Upper lobe of left lung (tissue), 6 donors: ENCODE measurements at regions not wholly inside any gene's neighbourhood (a gene's known extent, or its start where the extent isn't known, plus 50 kb on each side); places are given as distances from the start of the nearest gene placed in this dataset.

Source experiments
- ATAC-seq, 2 donors: fragments of 200-7000 bp; cut with Tn5 transposase; one replicate each; pipeline ENCODE4 v1.9.1; 2022; ENCODE audit warnings: mild to moderate bottlenecking in 2 of 2, moderate library complexity in 2 of 2; ENCODE audit not compliant: low FRiP score in 2 of 2
- DNase-seq, 2 donors: peaks; one replicate each; pipeline ENCODE4 v3.0.0-alpha.2; 2019 to 2020
- H3K27ac ChIP-seq, 4 donors: fragments of 200-600 bp; sonication (generic); one replicate each; pipeline ENCODE4 v1.5.1; 2016 to 2019
- H3K27me3 ChIP-seq, 4 donors: fragments of 200-600 bp; sonication (generic); one replicate each; pipeline ENCODE4 v1.5.1; 2017 to 2019
- H3K36me3 ChIP-seq, 4 donors: fragments of 200-600 bp; sonication (generic); one replicate each; pipeline ENCODE4 v1.5.1; 2016 to 2019
- H3K4me1 ChIP-seq, 4 donors: fragments of 200-600 bp; sonication (generic); one replicate each; pipeline ENCODE4 v1.5.1; 2018 to 2019
- H3K4me3 ChIP-seq, 4 donors: fragments of 200-600 bp; sonication (generic); one replicate each; pipeline ENCODE4 v1.5.1; 2017 to 2019; ENCODE audit warnings: mild to moderate bottlenecking in 2 of 4, moderate library complexity in 1 of 4
- H3K9me3 ChIP-seq, 4 donors: fragments of 200-600 bp; sonication (generic); one replicate each; pipeline ENCODE4 v1.5.1; 2018 to 2019
- CTCF ChIP-seq, 6 experiments: fragments of 450-650 bp in 4 of 6; fragments of 200-600 bp in 2 of 6; sonication (generic) in 2 of 6; IDR thresholded peaks; one replicate each; pipeline ENCODE4 v1.5.1; 2016 to 2019; ENCODE audit warnings: antibody characterized with exemption in 6 of 6
- EP300 ChIP-seq, 4 donors: sonication (generic); formaldehyde crosslinking; IDR thresholded peaks; one replicate each; pipeline ENCODE4 v1.5.1; 2017; ENCODE audit warnings: antibody characterized with exemption in 4 of 4, control low read depth in 2 of 4
- POLR2A ChIP-seq, 4 donors: fragments of 450-650 bp; IDR thresholded peaks; one replicate each; pipeline ENCODE4 v1.5.1; 2016 to 2017; ENCODE audit warnings: antibody characterized with exemption in 4 of 4, mild to moderate bottlenecking in 2 of 4
- POLR2AphosphoS5 ChIP-seq, 2 donors: sonication (generic); formaldehyde crosslinking; IDR thresholded peaks; one replicate each; pipeline ENCODE4 v1.5.1; 2017; ENCODE audit warnings: antibody characterized with exemption in 2 of 2
- WGBS, 2 donors: methylation state at CpG; one replicate each; pipeline ENCODE4 v1.1.5; 2017 to 2018; 5-methylcytosine and 5-hydroxymethylcytosine counted together
- donor health status: DM: no; HTN: no; CAD: no; lungs with moderate emphysema.
- donor health status: DM: no; HTN: yes; CAD: no; lungs with severe emphysema.

- 70 to 82% methylated on average over 3 of the region's 3 CpGs for WGBS, 2 donors
- TF ChIP-seq EP300 (IDR thresholded peaks at IDR 0.05) (no peak), CTCF (IDR thresholded peaks at IDR 0.05) (no peak), POLR2A (IDR thresholded peaks at IDR 0.05) (no peak), POLR2AphosphoS5 (IDR thresholded peaks at IDR 0.05) (no peak)
- no peak for DNase-seq
These were observed 639.7 kb downstream of the STK39 start for GRCh38 chr2:167607731-167608130.

GRCh38 chr2:167607211-167607610 lies 640.2 kb downstream of the STK39 start:
- Histone ChIP-seq H3K4me1 (no peaks in the 10 kb centered on the region), H3K9me3 (no peaks in the 10 kb centered on the region), H3K36me3 (no peaks in the 10 kb centered on the region), H3K27ac (no peak overlapping the region), H3K27me3 (no peaks in the 10 kb centered on the region), H3K4me3 (no peak overlapping the region)
- no peak for TF ChIP-seq EP300 (IDR thresholded peaks at IDR 0.05)
- TF ChIP-seq POLR2A (IDR thresholded peaks at IDR 0.05) = no peak
- TF ChIP-seq CTCF (IDR thresholded peaks at IDR 0.05) = no peak
- TF ChIP-seq POLR2AphosphoS5 (IDR thresholded peaks at IDR 0.05) = no peak
- 69 to 74% methylated on average over 8 of the region's 8 CpGs for WGBS, 2 donors
- DNase-seq (no peak), ATAC-seq (no peak)

More at GRCh38 chr2:167607731-167608130, 639.7 kb downstream of the STK39 start:
- Histone ChIP-seq H3K36me3 (no peaks in the 10 kb centered on the region), H3K9me3 (no peaks in the 10 kb centered on the region), H3K4me3 (no peak overlapping the region), H3K27me3 (no peaks in the 10 kb centered on the region), H3K4me1 (no peaks in the 10 kb centered on the region), H3K27ac (no peak overlapping the region)
- no peak for ATAC-seq

- Histone ChIP-seq H3K27me3 (no peaks in the 10 kb centered on the region), H3K9me3 (no peaks in the 10 kb centered on the region), H3K4me1 (no peaks in the 10 kb centered on the region), H3K4me3 (no peak overlapping the region), H3K27ac (no peak overlapping the region), H3K36me3 (no peaks in the 10 kb centered on the region)
- DNase-seq (no peak), ATAC-seq (no peak)
- WGBS, 2 donors = 100% methylated on average over 1 of the region's 1 CpG
- no peak for TF ChIP-seq POLR2A (IDR thresholded peaks at IDR 0.05)
- TF ChIP-seq POLR2AphosphoS5 (IDR thresholded peaks at IDR 0.05) = no peak
- TF ChIP-seq EP300 (IDR thresholded peaks at IDR 0.05) = no peak
- no peak for TF ChIP-seq CTCF (IDR thresholded peaks at IDR 0.05)
These were observed 645.3 kb downstream of the STK39 start for GRCh38 chr2:167602122-167602521.

- no peaks in the 10 kb centered on the region for H3K4me1 ChIP-seq
- H3K36me3 ChIP-seq = no peaks in the 10 kb centered on the region
- H3K9me3 ChIP-seq = no peaks in the 10 kb centered on the region
- DNase-seq = no peak
- no peaks in the 10 kb centered on the region for H3K27me3 ChIP-seq
- no peak for ATAC-seq
- no peak overlapping the region for H3K4me3 ChIP-seq
- H3K27ac ChIP-seq = no peak overlapping the region
- 73 to 81% methylated on average over 1 of the region's 1 CpG for WGBS, 2 donors
- TF ChIP-seq CTCF (IDR thresholded peaks at IDR 0.05) (no peak), EP300 (IDR thresholded peaks at IDR 0.05) (no peak), POLR2AphosphoS5 (IDR thresholded peaks at IDR 0.05) (no peak), POLR2A (IDR thresholded peaks at IDR 0.05) (no peak)
These were observed 648.2 kb downstream of the STK39 start for GRCh38 chr2:167599219-167599618.

- 46 to 50% methylated on average over 3 of the region's 3 CpGs for WGBS, 2 donors
- TF ChIP-seq POLR2AphosphoS5 (IDR thresholded peaks at IDR 0.05) (no peak), EP300 (IDR thresholded peaks at IDR 0.05) (no peak), POLR2A (IDR thresholded peaks at IDR 0.05) (no peak), CTCF (IDR thresholded peaks at IDR 0.05) (no peak)
- no peaks in the 10 kb centered on the region for H3K9me3 ChIP-seq
- no peak overlapping the region for H3K4me3 ChIP-seq
- H3K27ac ChIP-seq = no peak overlapping the region
- no peaks in the 10 kb centered on the region for H3K27me3 ChIP-seq
- no peak for ATAC-seq
- H3K4me1 ChIP-seq = no peaks in the 10 kb centered on the region
- no peak for DNase-seq
- no peaks in the 10 kb centered on the region for H3K36me3 ChIP-seq
These were observed 651.4 kb downstream of the STK39 start for GRCh38 chr2:167595839-167596471.
